ENCODE measurements at regions not wholly inside any gene's neighbourhood (a gene's known extent, or its start where the extent isn't known, plus 50 kb on each side); places are given as distances from the start of the nearest gene placed in this dataset.

DNA sequence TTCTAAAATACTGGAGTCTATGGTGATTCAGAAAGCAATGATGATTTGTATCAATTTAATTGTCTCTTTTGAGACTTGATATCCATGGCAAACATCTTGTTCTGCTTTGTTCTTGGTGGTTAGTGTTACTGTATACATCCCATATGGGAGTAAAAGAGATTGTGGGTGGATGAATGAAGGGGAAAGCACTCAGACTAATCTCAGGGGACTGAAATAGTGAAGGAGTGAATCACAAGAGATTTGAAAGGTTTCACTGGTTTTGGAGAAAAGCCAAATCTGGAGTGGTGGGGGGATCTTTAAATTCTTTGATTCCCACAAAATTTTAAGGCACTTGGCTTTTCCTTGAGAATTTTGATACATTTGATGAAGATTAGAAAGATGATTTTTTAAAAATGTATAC lies 369.4 kb downstream of the INHBA start:
- intact Hi-C loops (cut with DNase I): no loop called here
- Histone ChIP-seq H3K4me1 (ENCODE audit: insufficient read depth) (no peaks in the 10 kb centered on the region), H3K27me3 (no peaks in the 10 kb centered on the region), H3K36me3 (no peaks in the 10 kb centered on the region), H3K4me3 (no peak overlapping the region), H3K9me3 (no peaks in the 10 kb centered on the region), H3K27ac (no peak overlapping the region)
- DNase-seq: no peak
- TF ChIP-seq EP300 (IDR thresholded peaks at IDR 0.05): no peak
- TF ChIP-seq POLR2A (IDR thresholded peaks at IDR 0.05): no peak
- TF ChIP-seq, protein P1, sequence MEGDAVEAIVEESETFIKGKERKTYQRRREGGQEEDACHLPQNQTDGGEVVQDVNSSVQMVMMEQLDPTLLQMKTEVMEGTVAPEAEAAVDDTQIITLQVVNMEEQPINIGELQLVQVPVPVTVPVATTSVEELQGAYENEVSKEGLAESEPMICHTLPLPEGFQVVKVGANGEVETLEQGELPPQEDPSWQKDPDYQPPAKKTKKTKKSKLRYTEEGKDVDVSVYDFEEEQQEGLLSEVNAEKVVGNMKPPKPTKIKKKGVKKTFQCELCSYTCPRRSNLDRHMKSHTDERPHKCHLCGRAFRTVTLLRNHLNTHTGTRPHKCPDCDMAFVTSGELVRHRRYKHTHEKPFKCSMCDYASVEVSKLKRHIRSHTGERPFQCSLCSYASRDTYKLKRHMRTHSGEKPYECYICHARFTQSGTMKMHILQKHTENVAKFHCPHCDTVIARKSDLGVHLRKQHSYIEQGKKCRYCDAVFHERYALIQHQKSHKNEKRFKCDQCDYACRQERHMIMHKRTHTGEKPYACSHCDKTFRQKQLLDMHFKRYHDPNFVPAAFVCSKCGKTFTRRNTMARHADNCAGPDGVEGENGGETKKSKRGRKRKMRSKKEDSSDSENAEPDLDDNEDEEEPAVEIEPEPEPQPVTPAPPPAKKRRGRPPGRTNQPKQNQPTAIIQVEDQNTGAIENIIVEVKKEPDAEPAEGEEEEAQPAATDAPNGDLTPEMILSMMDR (IDR thresholded peaks at IDR 0.05): no peak

DNA sequence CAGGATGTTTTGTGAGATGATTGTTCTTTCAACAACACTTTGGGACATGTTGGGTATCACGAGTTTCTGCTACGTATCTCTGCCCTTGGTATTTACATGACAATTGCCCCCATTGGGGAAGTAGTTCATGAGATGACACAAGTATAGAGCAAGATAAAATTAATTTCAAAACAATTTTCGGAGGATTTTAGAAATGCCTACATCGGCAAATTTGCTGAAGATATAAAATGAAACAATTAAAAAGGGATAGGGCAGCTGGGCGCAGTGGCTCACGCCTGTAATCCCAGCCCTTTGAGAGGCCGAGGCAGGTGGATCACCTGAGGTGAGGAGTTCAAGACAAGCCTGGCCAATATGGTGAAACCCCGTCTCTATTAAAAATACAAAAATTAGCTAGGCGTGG lies 371.7 kb downstream of the INHBA start:
- H3K4me3 ChIP-seq: no peak overlapping the region
- 90 to 95% (median 91%) methylated on average over 9 of the region's 9 CpGs for WGBS, 3 donors
- no peak overlapping the region for H3K27ac ChIP-seq
- no peaks in the 10 kb centered on the region for H3K36me3 ChIP-seq
- no peaks in the 10 kb centered on the region for H3K9me3 ChIP-seq
- intact Hi-C loops (cut with DNase I): no loop called here
- H3K4me1 ChIP-seq (ENCODE audit: insufficient read depth): no peaks in the 10 kb centered on the region
- TF ChIP-seq POLR2A (IDR thresholded peaks at IDR 0.05): no peak
- TF ChIP-seq, protein P1 (IDR thresholded peaks at IDR 0.05): no peak
- no peak for TF ChIP-seq EP300 (IDR thresholded peaks at IDR 0.05)
- H3K27me3 ChIP-seq: no peaks in the 10 kb centered on the region
- no peak for DNase-seq

DNA sequence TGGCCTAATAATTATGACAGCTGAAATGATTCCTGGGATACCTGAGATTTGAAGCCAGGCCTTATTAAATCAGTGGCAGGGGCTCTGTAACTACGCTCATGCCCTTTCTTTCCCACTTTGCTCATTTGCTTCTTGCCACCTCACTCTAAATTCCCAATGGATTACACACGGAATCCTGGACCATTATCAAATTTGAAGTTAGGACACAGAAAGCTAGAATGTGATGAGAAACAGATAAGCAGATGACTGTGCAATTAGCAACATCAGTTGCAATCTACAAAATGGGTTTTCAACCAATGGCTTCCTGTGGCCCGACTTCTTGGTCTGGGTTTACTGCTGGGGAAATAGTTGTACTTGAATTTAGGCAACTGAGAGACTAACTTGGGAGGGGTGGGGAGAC lies 374.3 kb downstream of the INHBA start:
- Histone ChIP-seq H3K36me3 (no peaks in the 10 kb centered on the region), H3K27me3 (no peaks in the 10 kb centered on the region), H3K27ac (no peak overlapping the region), H3K9me3 (no peaks in the 10 kb centered on the region), H3K4me1 (ENCODE audit: insufficient read depth) (no peaks in the 10 kb centered on the region), H3K4me3 (no peak overlapping the region)
- WGBS, 3 donors: 85 to 90% (median 86%) methylated on average over 3 of the region's 3 CpGs
- DNase-seq: no peak
- TF ChIP-seq, protein P1 (IDR thresholded peaks at IDR 0.05): no peak
- TF ChIP-seq EP300 (IDR thresholded peaks at IDR 0.05) (no peak), POLR2A (IDR thresholded peaks at IDR 0.05) (no peak)
- intact Hi-C loops (cut with DNase I): no loop called here

DNA sequence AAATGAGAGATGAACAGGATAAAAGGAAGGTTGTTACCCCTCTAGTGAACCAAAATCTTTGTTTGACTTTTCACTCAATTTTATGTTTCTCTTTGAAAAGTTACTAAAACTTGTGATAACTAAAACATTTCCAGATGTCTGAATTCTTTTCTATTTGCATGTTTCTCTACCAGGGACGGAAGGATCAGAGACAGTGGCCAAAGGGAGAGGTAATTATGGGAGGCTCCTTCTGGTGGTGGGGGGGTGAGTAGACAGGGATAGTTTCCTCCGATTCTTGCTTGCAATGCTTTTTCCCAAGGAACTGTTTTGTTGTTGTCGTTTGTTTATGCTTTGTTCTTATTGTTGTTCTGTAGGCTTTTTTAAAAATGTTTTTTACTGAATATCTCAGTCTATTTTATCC lies 374.8 kb downstream of the INHBA start:
- no peak overlapping the region for H3K4me3 ChIP-seq
- no peaks in the 10 kb centered on the region for H3K4me1 ChIP-seq (ENCODE audit: insufficient read depth)
- TF ChIP-seq EP300 (IDR thresholded peaks at IDR 0.05) (no peak), POLR2A (IDR thresholded peaks at IDR 0.05) (no peak)
- TF ChIP-seq, protein P1 (IDR thresholded peaks at IDR 0.05): no peak
- intact Hi-C loops (cut with DNase I): no loop called here
- no peaks in the 10 kb centered on the region for H3K9me3 ChIP-seq
- no peaks in the 10 kb centered on the region for H3K36me3 ChIP-seq
- no peaks in the 10 kb centered on the region for H3K27me3 ChIP-seq
- 20% methylated on average over 3 of the region's 3 CpGs for WGBS, 3 donors
- no peak overlapping the region for H3K27ac ChIP-seq
- no peak for DNase-seq

DNA sequence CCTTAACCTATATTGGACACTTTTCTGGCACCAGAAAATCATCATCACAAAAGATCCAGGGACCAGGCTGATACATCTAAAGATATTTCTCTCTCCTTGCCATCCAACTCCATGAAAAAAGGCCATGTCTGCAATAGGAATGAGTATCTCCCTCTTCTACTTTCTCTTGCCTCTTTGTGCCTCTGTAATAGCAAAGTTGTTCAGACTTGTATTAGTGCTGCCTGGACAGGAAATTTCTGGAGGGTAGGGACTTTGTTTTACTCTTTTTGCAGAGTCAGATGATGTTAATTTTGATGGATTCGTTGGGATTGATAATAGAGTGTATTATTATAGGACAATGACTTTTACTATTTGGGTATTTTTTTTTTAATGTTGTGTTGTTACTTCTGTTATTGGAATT lies 376.3 kb downstream of the INHBA start:
- 56 to 62% (median 59%) methylated on average over 1 of the region's 1 CpG for whole genome bisulfite sequencing, 3 donors
- H3K9me3 ChIP-seq: no peaks in the 10 kb centered on the region
- no peak overlapping the region for H3K4me3 ChIP-seq
- H3K27ac ChIP-seq: no peak overlapping the region
- H3K4me1 ChIP-seq (ENCODE audit: insufficient read depth): no peaks in the 10 kb centered on the region
- no peak for TF ChIP-seq EP300 (IDR thresholded peaks at IDR 0.05)
- TF ChIP-seq POLR2A (IDR thresholded peaks at IDR 0.05): no peak
- TF ChIP-seq, protein P1 (IDR thresholded peaks at IDR 0.05): no peak
- no peaks in the 10 kb centered on the region for H3K36me3 ChIP-seq
- intact Hi-C loops (cut with DNase I): no loop called here
- H3K27me3 ChIP-seq: no peaks in the 10 kb centered on the region
- DNase-seq: no peak
